Activated CD8-positive, alpha-beta T cell treated with anti-CD3 and anti-CD28 coated beads for 36 hours (primary cell): ENCODE measurements at regions not wholly inside any gene's neighbourhood (a gene's known extent, or its start where the extent isn't known, plus 50 kb on each side); places are given as distances from the start of the nearest gene placed in this dataset.

ENCODE experiments used
- ATAC-seq: fragments of 200-7000 bp; cut with Tn5 transposase; one replicate; pipeline ENCODE4 v1.10.0; 2021; ENCODE audit warnings: mild to moderate bottlenecking, moderate library complexity
- CTCF ChIA-PET: fragments of 350-600 bp; sonication (Branson Sonifier 250); formaldehyde crosslinking; loops from one replicate; lab custom pipeline; 2021; ENCODE audit warnings: antibody characterized with exemption; lab: Charles Lee
- POLR2A ChIA-PET: fragments of 350-600 bp; sonication (Branson Sonifier 250); formaldehyde crosslinking; loops from one replicate; lab custom pipeline; 2021; ENCODE audit warnings: antibody characterized with exemption; lab: Charles Lee
- DNase-seq: peaks from one replicate; pipeline ENCODE4 v3.0.0-alpha.2; 2020
- H3K27ac Mint-ChIP-seq: one replicate; pipeline ENCODE4 v1.8.0; 2021; ENCODE audit warnings: mild to moderate bottlenecking, mixed read lengths
- H3K27me3 Mint-ChIP-seq: one replicate; pipeline ENCODE4 v1.8.0; 2021; ENCODE audit warnings: mixed read lengths
- H3K36me3 Mint-ChIP-seq: one replicate; pipeline ENCODE4 v1.8.0; 2021; ENCODE audit warnings: low read depth, mixed read lengths
- H3K4me1 Mint-ChIP-seq: one replicate; pipeline ENCODE4 v1.8.0; 2021; ENCODE audit warnings: low read depth, mixed read lengths
- H3K4me3 Mint-ChIP-seq: one replicate; pipeline ENCODE4 v1.8.0; 2021; ENCODE audit warnings: mild to moderate bottlenecking, moderate library complexity, mixed read lengths
- H3K9me3 Mint-ChIP-seq: one replicate; pipeline ENCODE4 v1.8.0; 2021; ENCODE audit warnings: mixed read lengths
- CTCF ChIP-seq: fragments of 200-600 bp; IDR thresholded peaks from one replicate; pipeline ENCODE4 v1.8.0; 2022; ENCODE audit warnings: antibody characterized with exemption, mild to moderate bottlenecking
- intact Hi-C: fragments of 100-400 bp; cut with micrococcal nuclease; formaldehyde crosslinking; loops from one replicate; pipeline ENCODE4 v1.10.0; 2022

GRCh38 chr4:64518600-64518999 lies 109.3 kb upstream of the TECRL start:
- Mint-ChIP-seq H3K4me3 (no peak overlapping the region), H3K9me3 (peaks cover 10% of the 10 kb centered on the region)
- TF ChIP-seq CTCF: no peak

DNA sequence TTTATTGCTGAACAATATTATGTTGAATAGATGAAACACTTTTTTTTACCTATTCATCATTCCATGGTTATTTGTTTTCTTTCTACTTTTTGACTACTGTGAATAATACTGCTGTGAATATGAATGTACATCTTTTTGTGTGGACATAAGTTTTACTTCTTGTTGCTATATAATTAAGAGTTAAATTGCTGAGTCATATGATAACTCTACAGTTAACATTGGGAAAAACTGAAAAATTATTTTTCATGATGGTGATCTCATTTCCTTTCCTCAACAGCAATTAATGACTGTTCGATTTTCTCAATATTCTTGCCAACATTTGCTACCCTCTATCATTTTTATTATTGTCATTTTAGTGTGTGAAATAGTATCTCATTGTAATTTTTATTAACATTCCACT lies 106.9 kb upstream of the TECRL start:
- H3K4me1 Mint-ChIP-seq: no peaks in the 10 kb centered on the region

More at GRCh38 chr4:64518600-64518999, 109.3 kb upstream of the TECRL start:
- no peak overlapping the region for H3K27ac Mint-ChIP-seq
- no peaks in the 10 kb centered on the region for H3K27me3 Mint-ChIP-seq
- no peaks in the 10 kb centered on the region for H3K4me1 Mint-ChIP-seq
- ChIA-PET CTCF (no interaction called here), POLR2A (no interaction called here)
- no peaks in the 10 kb centered on the region for H3K36me3 Mint-ChIP-seq
- no peak for ATAC-seq
- no peak for DNase-seq
- intact Hi-C loops: no loop called here

DNA sequence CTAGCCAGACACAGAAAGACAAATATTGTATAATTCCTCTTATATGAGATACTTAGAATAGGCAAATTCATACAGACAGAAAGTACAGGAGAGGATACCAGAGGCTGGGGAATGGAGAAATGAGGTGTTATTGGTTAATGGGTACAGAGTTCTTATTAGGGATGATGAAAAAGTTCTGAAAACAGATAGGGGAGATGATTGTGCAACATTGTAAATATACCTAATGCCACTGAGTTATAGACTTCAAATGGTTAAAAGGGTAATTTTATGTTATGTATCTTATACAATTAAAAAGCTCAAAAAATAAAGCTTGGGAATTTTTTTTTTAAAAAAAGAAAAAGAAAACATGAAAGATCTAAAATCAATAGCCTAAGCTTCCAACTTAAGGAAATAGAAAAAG lies 98.8 kb upstream of the TECRL start:
- Mint-ChIP-seq H3K4me3 (no peak overlapping the region), H3K9me3 (peaks cover 11% of the 10 kb centered on the region), H3K27me3 (no peaks in the 10 kb centered on the region), H3K4me1 (no peaks in the 10 kb centered on the region), H3K36me3 (no peaks in the 10 kb centered on the region), H3K27ac (no peak overlapping the region)
- no peak for DNase-seq
- ATAC-seq: no peak
- ChIA-PET POLR2A (no interaction called here), CTCF (no interaction called here)
- intact Hi-C loops: no loop called here
- TF ChIP-seq CTCF: no peak

More for the DNA sequence above, 106.9 kb upstream of the TECRL start:
- Mint-ChIP-seq H3K9me3 (peaks cover 4% of the 10 kb centered on the region), H3K27ac (no peak overlapping the region), H3K36me3 (no peaks in the 10 kb centered on the region), H3K27me3 (no peaks in the 10 kb centered on the region), H3K4me3 (no peak overlapping the region)
- no peak for TF ChIP-seq CTCF
- intact Hi-C loops: no loop called here
- ATAC-seq (no peak), DNase-seq (no peak)
- ChIA-PET CTCF (no interaction called here), POLR2A (no interaction called here)

GRCh38 chr4:64503945-64504675 lies 94.9 kb upstream of the TECRL start:
- Mint-ChIP-seq H3K27ac (no peak overlapping the region), H3K9me3 (peaks cover 6% of the 10 kb centered on the region), H3K36me3 (no peaks in the 10 kb centered on the region), H3K4me1 (no peaks in the 10 kb centered on the region), H3K27me3 (no peaks in the 10 kb centered on the region), H3K4me3 (no peak overlapping the region)
- no peak for TF ChIP-seq CTCF
- POLR2A ChIA-PET: no interaction called here
- CTCF ChIA-PET: no interaction called here
- intact Hi-C loops: no loop called here
- DNase-seq (no peak), ATAC-seq (no peak)

DNA sequence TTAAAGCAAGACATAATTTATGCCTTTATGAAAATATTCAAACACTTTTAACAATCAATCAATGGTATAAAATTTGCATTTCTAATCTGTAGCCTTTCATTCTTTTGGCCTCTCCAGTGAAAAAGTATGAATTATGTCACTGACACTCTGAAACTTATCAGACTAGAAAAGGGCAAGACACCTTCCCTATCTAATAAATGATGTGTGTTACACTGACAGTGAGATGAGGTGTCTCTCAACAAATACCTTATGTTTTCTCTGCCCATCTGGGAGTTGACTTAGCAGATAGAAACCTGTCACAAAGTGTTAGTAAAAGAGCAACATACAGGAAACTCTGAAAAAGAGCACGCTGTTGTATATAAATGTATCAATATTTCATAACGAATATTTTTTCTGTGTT lies 94.2 kb upstream of the TECRL start:
- H3K36me3 Mint-ChIP-seq: no peaks in the 10 kb centered on the region
- intact Hi-C loops: no loop called here
- no peak for ATAC-seq
- H3K9me3 Mint-ChIP-seq: peaks cover 6% of the 10 kb centered on the region
- POLR2A ChIA-PET: no interaction called here
- no peak for TF ChIP-seq CTCF
- H3K4me1 Mint-ChIP-seq: no peaks in the 10 kb centered on the region
- no peak for DNase-seq
- CTCF ChIA-PET: no interaction called here
- H3K27ac Mint-ChIP-seq: no peak overlapping the region
- H3K4me3 Mint-ChIP-seq: no peak overlapping the region
- no peaks in the 10 kb centered on the region for H3K27me3 Mint-ChIP-seq
